SK-N-SH (cell line): ENCODE measurements at regions not wholly inside any gene's neighbourhood (a gene's known extent, or its start where the extent isn't known, plus 50 kb on each side); places are given as distances from the start of the nearest gene placed in this dataset.
"Not testable (repeated sequence)": the region's sequence is repeated elsewhere in the genome, so short reads cannot be mapped to it uniquely, and the experiment has no call there.

Source experiments
- CTCF ChIA-PET: fragments of 300-600, 350-600 bp; formaldehyde crosslinking; extraction: SDS; loops from one replicate; lab custom pipeline; 2021; lab: Yijun Ruan, JAX
- POLR2A ChIA-PET: fragments of 350-600 bp; sonication (Branson Sonifier 250); formaldehyde crosslinking; extraction: SDS; loops from one replicate; lab custom pipeline; 2020; ENCODE audit warnings: antibody characterized with exemption, inconsistent platforms; lab: Yijun Ruan, JAX
- DNase-seq: peaks from one replicate; pipeline ENCODE4 v3.0.0; 2012
- H2AFZ ChIP-seq: fragments of 200-600 bp; sonication (generic); 2 replicates; pipeline ENCODE4 v1.8.1; 2016; ENCODE audit warnings: antibody characterized with exemption, mild to moderate bottlenecking, low read depth
- H3F3A ChIP-seq: fragments of 200-600 bp; sonication (generic); replicated peaks from 2 replicates; pipeline ENCODE3; 2016; ENCODE audit warnings: antibody characterized with exemption, mild to moderate bottlenecking; ENCODE audit not compliant: insufficient read depth
- H3K27ac ChIP-seq, 2 experiments: fragments of 200-500 bp in 1 of 2; fragments of 200-600 bp in 1 of 2; sonication (Bioruptor generic) in 1 of 2; sonication (generic), shearing (Covaris generic) in 1 of 2; 2 replicates each; pipeline versions ENCODE4 v1.5.1 to v1.6.1; 2014 to 2016; ENCODE audit warnings: low read depth in 2 of 2, inconsistent platforms in 1 of 2, low read length in 1 of 2, mild to moderate bottlenecking in 1 of 2, mixed read lengths in 1 of 2
- H3K27me3 ChIP-seq: fragments of 200-600 bp; sonication (generic), shearing (Covaris generic); 2 replicates; pipeline ENCODE4 v1.6.1; 2016; ENCODE audit warnings: mixed run types; ENCODE audit not compliant: insufficient read depth
- H3K36me3 ChIP-seq, 2 experiments: fragments of 200-500 bp in 1 of 2; fragments of 200-600 bp in 1 of 2; sonication (Bioruptor generic) in 1 of 2; sonication (generic) in 1 of 2; replicated peaks in 1 of 2; 2 replicates each; pipeline versions ENCODE3 to v1.5.1; 2014 to 2016; ENCODE audit warnings: low read length in 1 of 2, mild to moderate bottlenecking in 1 of 2; ENCODE audit not compliant: insufficient read depth in 2 of 2, control insufficient read depth in 1 of 2
- H3K4me1 ChIP-seq, 2 experiments: fragments of 200-500 bp in 1 of 2; fragments of 200-600 bp in 1 of 2; sonication (Bioruptor generic) in 1 of 2; sonication (generic), shearing (Covaris generic) in 1 of 2; 2 replicates each; pipeline versions ENCODE4 v1.5.1 to v1.6.1; 2014 to 2016; ENCODE audit warnings: low read depth in 1 of 2, low read length in 1 of 2, mixed run types in 1 of 2; ENCODE audit not compliant: insufficient read depth in 2 of 2, control insufficient read depth in 1 of 2
- H3K4me2 ChIP-seq: fragments of 200-600 bp; sonication (generic), shearing (Covaris generic); 2 replicates; pipeline ENCODE4 v1.6.1; 2017; ENCODE audit warnings: mixed run types
- H3K4me3 ChIP-seq, 2 experiments: fragments of 200-500 bp in 1 of 2; fragments of 200-600 bp in 1 of 2; sonication (Bioruptor generic) in 1 of 2; sonication (generic), shearing (Covaris generic) in 1 of 2; 2 replicates each; pipeline versions ENCODE4 v1.5.1 to v1.8.1; 2014 to 2016; ENCODE audit warnings: low read depth in 2 of 2, inconsistent platforms in 1 of 2, low read length in 1 of 2, mild to moderate bottlenecking in 1 of 2, mixed read lengths in 1 of 2, moderate library complexity in 1 of 2
- H3K79me2 ChIP-seq: fragments of 200-600 bp; sonication (generic); 2 replicates; pipeline ENCODE4 v1.8.1; 2017; ENCODE audit warnings: mild to moderate bottlenecking; ENCODE audit not compliant: insufficient read depth
- H3K9ac ChIP-seq: fragments of 200-600 bp; sonication (generic); 2 replicates; pipeline ENCODE4 v1.6.1; 2017; ENCODE audit warnings: mixed run types
- H3K9me2 ChIP-seq: fragments of 200-600 bp; sonication (generic); 2 replicates; pipeline ENCODE4 v1.6.1; 2017; ENCODE audit warnings: mixed run types
- H3K9me3 ChIP-seq: fragments of 200-600 bp; sonication (generic); 2 replicates; pipeline ENCODE4 v1.6.1; 2017; ENCODE audit warnings: mixed run types, mild to moderate bottlenecking, moderate library complexity
- H4K20me1 ChIP-seq: fragments of 200-600 bp; sonication (generic); 2 replicates; pipeline ENCODE4 v1.6.1; 2017; ENCODE audit warnings: mild to moderate bottlenecking, mixed run types; ENCODE audit not compliant: insufficient read depth
- FOSL2 ChIP-seq: IDR thresholded peaks from 2 replicates; pipeline ENCODE4 v1.4.0; 2012; ENCODE audit warnings: low read depth, mild to moderate bottlenecking, moderate library complexity, borderline replicate concordance
- GABPA ChIP-seq: IDR thresholded peaks from 2 replicates; pipeline ENCODE4 v1.4.0; 2012; ENCODE audit warnings: low read depth, mild to moderate bottlenecking
- NRF1 ChIP-seq: IDR thresholded peaks from 2 replicates; pipeline ENCODE4 v1.6.1; 2012; ENCODE audit warnings: low read depth, mild to moderate bottlenecking, low read length
- RFX5 ChIP-seq: IDR thresholded peaks from 2 replicates; pipeline ENCODE4 v1.6.1; 2012; ENCODE audit warnings: mild to moderate bottlenecking, improper control_type of control experiment, low read length
- TCF12 ChIP-seq: IDR thresholded peaks from 2 replicates; pipeline ENCODE4 v1.4.0; 2012
- YY1 ChIP-seq: IDR thresholded peaks from 2 replicates; pipeline ENCODE4 v1.4.0; 2012; ENCODE audit warnings: low read depth, mild to moderate bottlenecking
- WGBS: methylation state at CpG from one replicate; pipeline ENCODE4 v1.1.6; 2017; ENCODE audit warnings: low lambda C conversion rate; 5-methylcytosine and 5-hydroxymethylcytosine counted together
- TF ChIP-seq, protein P1 (sequence below): IDR thresholded peaks from 2 replicates; pipeline ENCODE4 v1.4.0; 2012; ENCODE audit warnings: low read depth, borderline replicate concordance
- TF ChIP-seq, protein P2 (sequence below): IDR thresholded peaks from 2 replicates; pipeline ENCODE4 v1.4.0; 2012; ENCODE audit warnings: low read depth, borderline replicate concordance

DNA sequence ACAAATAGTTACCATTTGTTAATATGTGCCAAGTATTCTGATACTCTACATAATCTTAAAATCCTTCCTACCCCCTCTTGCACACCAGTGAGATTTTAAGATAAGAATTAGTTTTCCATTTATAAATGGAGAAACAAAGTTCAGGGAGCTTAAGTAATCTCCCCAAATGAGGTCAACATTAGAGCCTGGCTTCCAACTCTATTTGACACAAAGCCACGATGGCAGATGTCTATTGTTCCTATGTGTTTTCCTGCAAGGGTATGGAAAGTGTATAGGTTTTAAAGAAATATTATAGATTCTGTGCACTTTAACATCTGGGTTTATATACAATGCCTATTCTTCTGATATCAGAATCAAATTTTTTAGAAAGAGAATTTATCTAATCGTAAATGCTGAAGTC is 143.9 kb upstream of the SEMA3C start:
- no peaks in the 10 kb centered on the region for H3K9me2 ChIP-seq
- ChIA-PET CTCF (interaction anchor here (0.6 to 1.0 kb wide), 2 partner anchors 10 to 387 kb away, joined by 3 read pairs; no protein-coding TSS in a partner anchor), POLR2A (no interaction called here)
- no peak overlapping the region for H3K27ac ChIP-seq
- no peak overlapping the region for H3K9ac ChIP-seq
- no peak for TF ChIP-seq NRF1
- no peaks in the 10 kb centered on the region for H3K9me3 ChIP-seq
- no peaks in the 10 kb centered on the region for H3K36me3 ChIP-seq
- H3K79me2 ChIP-seq: no peaks in the 10 kb centered on the region
- no peak for DNase-seq
- H3K27me3 ChIP-seq: no peaks in the 10 kb centered on the region
- no peaks in the 10 kb centered on the region for H3F3A ChIP-seq
- 0 out of 2 replicates have a peak overlapping the region, but pooled peaks have one; percentile 2 for H2AFZ ChIP-seq
- H3K4me1 ChIP-seq: no peaks in the 10 kb centered on the region
- 97% methylated on average over 2 of the region's 2 CpGs for WGBS
- no peak overlapping the region for H3K4me2 ChIP-seq
- H3K4me3 ChIP-seq: no peak overlapping the region
- no peaks in the 10 kb centered on the region for H4K20me1 ChIP-seq

DNA sequence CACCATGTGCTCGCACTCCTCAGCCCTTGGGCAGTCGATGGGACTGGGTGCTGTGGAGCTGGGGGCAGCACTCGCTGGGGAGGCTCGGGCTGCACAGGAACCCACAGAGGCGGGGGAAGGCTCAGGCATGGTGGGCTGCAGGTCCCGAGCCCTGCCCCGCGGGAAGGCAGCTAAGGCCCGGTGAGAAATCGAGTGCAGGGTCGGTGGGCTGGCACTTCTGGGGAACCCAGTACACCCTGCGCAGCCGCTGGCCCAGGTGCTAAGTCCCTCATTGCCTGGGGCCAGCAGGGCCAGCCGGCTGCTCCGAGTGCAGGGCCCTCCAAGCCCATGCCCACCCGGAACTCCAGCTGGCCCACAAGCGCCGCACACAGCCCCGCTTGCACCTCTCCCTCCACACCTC is 138.6 kb upstream of the SEMA3C start:
- H3K9ac ChIP-seq, POLR2A ChIA-PET, H2AFZ ChIP-seq, H3K27ac ChIP-seq, H3K36me3 ChIP-seq, H3K9me3 ChIP-seq, H3K27me3 ChIP-seq, H3K4me1 ChIP-seq, H3K4me3 ChIP-seq, DNase-seq, H3K79me2 ChIP-seq, H3K9me2 ChIP-seq, H3K4me2 ChIP-seq, H4K20me1 ChIP-seq, H3F3A ChIP-seq: not testable (repeated sequence)
- 92% methylated on average over 7 of the region's 19 CpGs for WGBS
- CTCF ChIA-PET: interaction anchor here (1.2 kb wide), 1 partner anchor 413 kb away, joined by 3 read pairs; no protein-coding TSS in a partner anchor

DNA sequence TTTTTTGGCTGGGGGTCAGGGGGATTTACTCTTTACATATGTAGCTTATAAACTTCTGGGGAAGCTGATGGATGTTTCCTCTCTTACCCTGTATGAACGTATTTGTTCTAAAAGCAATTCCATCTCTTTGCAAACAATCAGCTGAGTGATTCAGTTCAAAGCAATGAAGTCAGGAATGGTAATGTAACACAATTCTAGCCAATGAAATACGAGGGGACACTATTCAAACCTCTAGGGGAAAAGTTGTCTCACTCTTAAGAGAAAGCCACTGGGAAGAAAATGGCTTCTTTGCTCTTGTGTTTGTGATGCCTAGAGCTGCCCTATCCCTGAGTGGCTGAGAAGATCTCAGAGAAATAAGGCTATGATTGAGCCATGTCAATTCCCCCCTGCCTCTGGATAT is 134.8 kb upstream of the SEMA3C start:
- H3K4me1 ChIP-seq: no peaks in the 10 kb centered on the region
- H4K20me1 ChIP-seq: no peaks in the 10 kb centered on the region
- ChIA-PET CTCF (interaction anchor here (0.6 kb wide), 1 partner anchor 240 kb away, joined by 3 read pairs; no protein-coding TSS in a partner anchor), POLR2A (no interaction called here)
- no peak for DNase-seq
- H3K4me2 ChIP-seq: no peak overlapping the region
- H3K9me3 ChIP-seq: no peaks in the 10 kb centered on the region
- H3K27me3 ChIP-seq: no peaks in the 10 kb centered on the region
- H3K4me3 ChIP-seq: no peak overlapping the region
- H3K9ac ChIP-seq: no peak overlapping the region
- 48% methylated on average over 2 of the region's 2 CpGs for WGBS
- 0 out of 2 replicates have a peak overlapping the region, but pooled peaks have one; percentile 1 for H2AFZ ChIP-seq
- H3F3A ChIP-seq: no peaks in the 10 kb centered on the region
- TF ChIP-seq TCF12 (no peak), FOSL2 (no peak), RFX5 (no peak), YY1 (no peak), GABPA (no peak)
- TF ChIP-seq, protein P1, sequence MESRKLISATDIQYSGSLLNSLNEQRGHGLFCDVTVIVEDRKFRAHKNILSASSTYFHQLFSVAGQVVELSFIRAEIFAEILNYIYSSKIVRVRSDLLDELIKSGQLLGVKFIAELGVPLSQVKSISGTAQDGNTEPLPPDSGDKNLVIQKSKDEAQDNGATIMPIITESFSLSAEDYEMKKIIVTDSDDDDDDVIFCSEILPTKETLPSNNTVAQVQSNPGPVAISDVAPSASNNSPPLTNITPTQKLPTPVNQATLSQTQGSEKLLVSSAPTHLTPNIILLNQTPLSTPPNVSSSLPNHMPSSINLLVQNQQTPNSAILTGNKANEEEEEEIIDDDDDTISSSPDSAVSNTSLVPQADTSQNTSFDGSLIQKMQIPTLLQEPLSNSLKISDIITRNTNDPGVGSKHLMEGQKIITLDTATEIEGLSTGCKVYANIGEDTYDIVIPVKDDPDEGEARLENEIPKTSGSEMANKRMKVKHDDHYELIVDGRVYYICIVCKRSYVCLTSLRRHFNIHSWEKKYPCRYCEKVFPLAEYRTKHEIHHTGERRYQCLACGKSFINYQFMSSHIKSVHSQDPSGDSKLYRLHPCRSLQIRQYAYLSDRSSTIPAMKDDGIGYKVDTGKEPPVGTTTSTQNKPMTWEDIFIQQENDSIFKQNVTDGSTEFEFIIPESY: no peak
- TF ChIP-seq, protein P2, sequence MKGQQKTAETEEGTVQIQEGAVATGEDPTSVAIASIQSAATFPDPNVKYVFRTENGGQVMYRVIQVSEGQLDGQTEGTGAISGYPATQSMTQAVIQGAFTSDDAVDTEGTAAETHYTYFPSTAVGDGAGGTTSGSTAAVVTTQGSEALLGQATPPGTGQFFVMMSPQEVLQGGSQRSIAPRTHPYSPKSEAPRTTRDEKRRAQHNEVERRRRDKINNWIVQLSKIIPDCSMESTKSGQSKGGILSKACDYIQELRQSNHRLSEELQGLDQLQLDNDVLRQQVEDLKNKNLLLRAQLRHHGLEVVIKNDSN: no peak
- TF ChIP-seq, all 33 proteins: peak for 0
- no peaks in the 10 kb centered on the region for H3K79me2 ChIP-seq
- H3K27ac ChIP-seq: no peak overlapping the region
- no peaks in the 10 kb centered on the region for H3K36me3 ChIP-seq
- H3K9me2 ChIP-seq: no peaks in the 10 kb centered on the region
